WTC11 (cell line): ENCODE measurements at regions not wholly inside any gene's neighbourhood (a gene's known extent, or its start where the extent isn't known, plus 50 kb on each side); places are given as distances from the start of the nearest gene placed in this dataset.

Source experiments
- KAT7 ChIP-seq: sonication (generic); formaldehyde crosslinking; IDR thresholded peaks from 2 replicates; pipeline ENCODE4 v1.8.1; 2023; ENCODE audit warnings: missing genetic modification reagents, mild to moderate bottlenecking, borderline replicate concordance
- NFYB ChIP-seq: sonication (generic); formaldehyde crosslinking; conservative IDR thresholded peaks from 2 replicates; pipeline ENCODE4 v1.8.0; 2022; ENCODE audit warnings: low read depth, missing genetic modification reagents
- ZNF232 ChIP-seq: sonication (generic); formaldehyde crosslinking; IDR thresholded peaks from 2 replicates; pipeline ENCODE4 v1.8.0; 2022; ENCODE audit warnings: mild to moderate bottlenecking, missing genetic modification reagents
- ZNF512 ChIP-seq: sonication (generic); formaldehyde crosslinking; IDR thresholded peaks from 2 replicates; pipeline ENCODE4 v1.8.1; 2022; ENCODE audit warnings: missing genetic modification reagents, borderline replicate concordance
- TF ChIP-seq, protein P1 (sequence below): fragments of 200-600 bp; IDR thresholded peaks from 2 replicates; pipeline ENCODE4 v1.8.0; 2022; ENCODE audit warnings: antibody characterized with exemption
- TF ChIP-seq, protein P2 (sequence below): sonication (generic); formaldehyde crosslinking; IDR thresholded peaks from 2 replicates; pipeline ENCODE4 v1.8.1; 2023; ENCODE audit warnings: mild to moderate bottlenecking, missing genetic modification reagents

DNA sequence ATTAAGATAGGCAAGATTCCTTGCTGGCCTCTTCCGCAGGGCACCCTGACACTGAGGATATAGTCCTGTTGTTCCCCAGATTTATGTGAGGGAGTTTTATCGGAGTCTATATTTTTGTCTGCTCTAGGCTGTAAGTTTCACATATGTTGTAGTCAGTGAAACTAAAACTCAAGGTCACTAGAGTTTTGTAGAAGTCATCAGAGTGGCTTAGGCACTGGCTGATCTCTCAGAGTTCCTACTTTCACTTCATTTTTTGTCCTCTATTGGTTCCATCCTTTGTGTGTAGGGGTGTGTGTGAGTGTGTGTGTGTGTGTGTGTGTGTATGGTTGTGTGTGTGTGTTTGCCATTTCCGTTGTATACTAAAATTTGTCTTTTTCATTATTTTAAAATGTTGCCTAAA lies 577.5 kb downstream of the IQCM start:
- TF ChIP-seq, protein P1, sequence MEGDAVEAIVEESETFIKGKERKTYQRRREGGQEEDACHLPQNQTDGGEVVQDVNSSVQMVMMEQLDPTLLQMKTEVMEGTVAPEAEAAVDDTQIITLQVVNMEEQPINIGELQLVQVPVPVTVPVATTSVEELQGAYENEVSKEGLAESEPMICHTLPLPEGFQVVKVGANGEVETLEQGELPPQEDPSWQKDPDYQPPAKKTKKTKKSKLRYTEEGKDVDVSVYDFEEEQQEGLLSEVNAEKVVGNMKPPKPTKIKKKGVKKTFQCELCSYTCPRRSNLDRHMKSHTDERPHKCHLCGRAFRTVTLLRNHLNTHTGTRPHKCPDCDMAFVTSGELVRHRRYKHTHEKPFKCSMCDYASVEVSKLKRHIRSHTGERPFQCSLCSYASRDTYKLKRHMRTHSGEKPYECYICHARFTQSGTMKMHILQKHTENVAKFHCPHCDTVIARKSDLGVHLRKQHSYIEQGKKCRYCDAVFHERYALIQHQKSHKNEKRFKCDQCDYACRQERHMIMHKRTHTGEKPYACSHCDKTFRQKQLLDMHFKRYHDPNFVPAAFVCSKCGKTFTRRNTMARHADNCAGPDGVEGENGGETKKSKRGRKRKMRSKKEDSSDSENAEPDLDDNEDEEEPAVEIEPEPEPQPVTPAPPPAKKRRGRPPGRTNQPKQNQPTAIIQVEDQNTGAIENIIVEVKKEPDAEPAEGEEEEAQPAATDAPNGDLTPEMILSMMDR: no peak
- no peak for TF ChIP-seq ZNF232 (CRISPR knock-in tag)
- no peak for TF ChIP-seq ZNF512
- TF ChIP-seq NFYB (CRISPR knock-in tag): no peak
- TF ChIP-seq KAT7 (CRISPR knock-in tag): no peak
- TF ChIP-seq, protein P2, sequence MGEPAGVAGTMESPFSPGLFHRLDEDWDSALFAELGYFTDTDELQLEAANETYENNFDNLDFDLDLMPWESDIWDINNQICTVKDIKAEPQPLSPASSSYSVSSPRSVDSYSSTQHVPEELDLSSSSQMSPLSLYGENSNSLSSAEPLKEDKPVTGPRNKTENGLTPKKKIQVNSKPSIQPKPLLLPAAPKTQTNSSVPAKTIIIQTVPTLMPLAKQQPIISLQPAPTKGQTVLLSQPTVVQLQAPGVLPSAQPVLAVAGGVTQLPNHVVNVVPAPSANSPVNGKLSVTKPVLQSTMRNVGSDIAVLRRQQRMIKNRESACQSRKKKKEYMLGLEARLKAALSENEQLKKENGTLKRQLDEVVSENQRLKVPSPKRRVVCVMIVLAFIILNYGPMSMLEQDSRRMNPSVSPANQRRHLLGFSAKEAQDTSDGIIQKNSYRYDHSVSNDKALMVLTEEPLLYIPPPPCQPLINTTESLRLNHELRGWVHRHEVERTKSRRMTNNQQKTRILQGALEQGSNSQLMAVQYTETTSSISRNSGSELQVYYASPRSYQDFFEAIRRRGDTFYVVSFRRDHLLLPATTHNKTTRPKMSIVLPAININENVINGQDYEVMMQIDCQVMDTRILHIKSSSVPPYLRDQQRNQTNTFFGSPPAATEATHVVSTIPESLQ: no peak
